SK-N-SH treated with all-trans-retinoic acid at 6 μM for 48 hours (cell line): ENCODE measurements at regions not wholly inside any gene's neighbourhood (a gene's known extent, or its start where the extent isn't known, plus 50 kb on each side); places are given as distances from the start of the nearest gene placed in this dataset.

ENCODE experiments used
- ATAC-seq: fragments of 200-7000 bp; cut with Tn5 transposase; 3 replicates; pipeline ENCODE4 v1.9.1; 2020; ENCODE audit warnings: mild to moderate bottlenecking, moderate library complexity
- ARNTL ChIP-seq: fragments of 450-650 bp; formaldehyde crosslinking; IDR thresholded peaks from 2 replicates; pipeline ENCODE4 v1.5.0; 2020; ENCODE audit warnings: low read depth, mild to moderate bottlenecking, moderate library complexity, borderline replicate concordance
- BACH2 ChIP-seq: fragments of 250-450 bp; sonication (Bioruptor Pico); IDR thresholded peaks from 2 replicates; pipeline ENCODE4 v1.9.0; 2021; ENCODE audit warnings: mild to moderate bottlenecking, borderline replicate concordance
- CREB5 ChIP-seq: fragments of 250-450 bp; sonication (Bioruptor Pico); IDR thresholded peaks from 2 replicates; pipeline ENCODE4 v1.5.1; 2020; ENCODE audit warnings: low read depth, mild to moderate bottlenecking, moderate library complexity
- CSDC2 ChIP-seq: fragments of 250-450 bp; sonication (Bioruptor Pico); IDR thresholded peaks from 2 replicates; pipeline ENCODE4 v1.5.0; 2020; ENCODE audit warnings: mild to moderate bottlenecking, moderate library complexity
- CSRNP3 ChIP-seq: fragments of 250-450 bp; sonication (Bioruptor Pico); IDR thresholded peaks from 2 replicates; pipeline ENCODE4 v1.5.1; 2021; ENCODE audit warnings: mild to moderate bottlenecking, moderate library complexity
- ESRRG ChIP-seq: fragments of 250-450 bp; sonication (Bioruptor Pico); IDR thresholded peaks from 2 replicates; pipeline ENCODE4 v1.6.1; 2021; ENCODE audit warnings: mild to moderate bottlenecking
- GLIS3 ChIP-seq: fragments of 250-450 bp; sonication (Bioruptor Pico); IDR thresholded peaks from 2 replicates; pipeline ENCODE4 v1.5.0; 2020; ENCODE audit warnings: mild to moderate bottlenecking, moderate library complexity
- ISL1 ChIP-seq: fragments of 250-450 bp; sonication (Bioruptor Pico); IDR thresholded peaks from 2 replicates; pipeline ENCODE4 v2.1.2; 2022; ENCODE audit warnings: mild to moderate bottlenecking, moderate library complexity
- OSR1 ChIP-seq: fragments of 250-450 bp; sonication (Bioruptor Pico); IDR thresholded peaks from 2 replicates; pipeline ENCODE4 v1.8.0; 2022; ENCODE audit warnings: moderate library complexity, mild to moderate bottlenecking, inconsistent platforms
- PATZ1 ChIP-seq: fragments of 250-450 bp; sonication (Bioruptor Pico); IDR thresholded peaks from 2 replicates; pipeline ENCODE4 v1.8.0; 2020; ENCODE audit warnings: mild to moderate bottlenecking, moderate library complexity, borderline replicate concordance
- POU6F1 ChIP-seq: fragments of 250-450 bp; sonication (Bioruptor Pico); IDR thresholded peaks from 2 replicates; pipeline ENCODE4 v1.8.0; 2021; ENCODE audit warnings: low read depth, mild to moderate bottlenecking, moderate library complexity, borderline replicate concordance
- PPARA ChIP-seq: fragments of 250-450 bp; sonication (Bioruptor Pico); IDR thresholded peaks from 2 replicates; pipeline ENCODE4 v1.5.0; 2020; ENCODE audit warnings: mild to moderate bottlenecking, borderline replicate concordance
- RARB ChIP-seq: fragments of 250-450 bp; sonication (Bioruptor Pico); IDR thresholded peaks from 2 replicates; pipeline ENCODE4 v1.8.0; 2021; ENCODE audit warnings: mild to moderate bottlenecking, moderate library complexity
- SNAI2 ChIP-seq: fragments of 250-450 bp; sonication (Bioruptor Pico); IDR thresholded peaks from 2 replicates; pipeline ENCODE4 v1.5.0; 2020; ENCODE audit warnings: mild to moderate bottlenecking, moderate library complexity
- TCF4 ChIP-seq: fragments of 250-450 bp; sonication (Bioruptor Pico); IDR thresholded peaks from 2 replicates; pipeline ENCODE4 v1.8.0; 2021; ENCODE audit warnings: mild to moderate bottlenecking, moderate library complexity, borderline replicate concordance
- TOX ChIP-seq: fragments of 250-450 bp; sonication (Bioruptor Pico); IDR thresholded peaks from 2 replicates; pipeline ENCODE4 v1.8.0; 2021; ENCODE audit warnings: mild to moderate bottlenecking, moderate library complexity, borderline replicate concordance
- TSHZ2 ChIP-seq: fragments of 250-450 bp; sonication (Bioruptor Pico); IDR thresholded peaks from 2 replicates; pipeline ENCODE4 v1.5.0; 2020; ENCODE audit warnings: mild to moderate bottlenecking, moderate library complexity
- ZC3H10 ChIP-seq: fragments of 250-450 bp; sonication (Bioruptor Pico); IDR thresholded peaks from 2 replicates; pipeline ENCODE4 v1.5.1; 2021; ENCODE audit warnings: mild to moderate bottlenecking, moderate library complexity
- ZFP3 ChIP-seq: fragments of 250-450 bp; sonication (Bioruptor Pico); IDR thresholded peaks from 2 replicates; pipeline ENCODE4 v1.5.0; 2020; ENCODE audit warnings: mild to moderate bottlenecking, moderate library complexity
- ZNF565 ChIP-seq: fragments of 450-650 bp; formaldehyde crosslinking; conservative IDR thresholded peaks from 2 replicates; pipeline ENCODE4 v1.5.0; 2020; ENCODE audit warnings: low read depth, mild to moderate bottlenecking, moderate library complexity
- ZNF70 ChIP-seq: fragments of 450-650 bp; formaldehyde crosslinking; IDR thresholded peaks from 2 replicates; pipeline ENCODE4 v1.5.0; 2020; ENCODE audit warnings: mild to moderate bottlenecking, moderate library complexity
- ZNF8 ChIP-seq: fragments of 450-650 bp; formaldehyde crosslinking; IDR thresholded peaks from 2 replicates; pipeline ENCODE4 v1.5.0; 2020; ENCODE audit warnings: mild to moderate bottlenecking, moderate library complexity

GRCh38 chr5:85967681-85968080 lies 650.1 kb upstream of the COX7C start:
- TF ChIP-seq SNAI2 = no peak
- TF ChIP-seq, all 23 proteins: peak for 0
- no peak for ATAC-seq

GRCh38 chr5:85972539-85972938 lies 645.2 kb upstream of the COX7C start:
- TF ChIP-seq OSR1 (no peak), TSHZ2 (no peak), RARB (CRISPR knock-in tag) (no peak), ZNF8 (CRISPR knock-in tag) (no peak), CREB5 (no peak), TCF4 (CRISPR knock-in tag) (no peak), TOX (CRISPR knock-in tag) (no peak), ZFP3 (CRISPR knock-in tag) (no peak), CSRNP3 (CRISPR knock-in tag) (no peak), CSDC2 (CRISPR knock-in tag) (no peak), ZC3H10 (CRISPR knock-in tag) (no peak), PPARA (CRISPR knock-in tag) (no peak), ZNF565 (CRISPR knock-in tag) (no peak), ZNF70 (CRISPR knock-in tag) (no peak), ISL1 (CRISPR knock-in tag) (no peak), SNAI2 (no peak), ESRRG (CRISPR knock-in tag) (no peak), PATZ1 (CRISPR knock-in tag) (no peak), ARNTL (CRISPR knock-in tag) (no peak), POU6F1 (CRISPR knock-in tag) (no peak)
- ATAC-seq = no peak

- TF ChIP-seq ZNF70 (CRISPR knock-in tag) (no peak), OSR1 (no peak), ZFP3 (CRISPR knock-in tag) (no peak), ZC3H10 (CRISPR knock-in tag) (no peak)
- ATAC-seq = no peak
Observed at GRCh38 chr5:85985167-85985566, 632.6 kb upstream of the COX7C start.

- no peak for ATAC-seq
- TF ChIP-seq BACH2 (CRISPR knock-in tag) (no peak), CSRNP3 (CRISPR knock-in tag) (no peak), TCF4 (CRISPR knock-in tag) (no peak), ZC3H10 (CRISPR knock-in tag) (no peak), ARNTL (CRISPR knock-in tag) (no peak), ZNF565 (CRISPR knock-in tag) (no peak), SNAI2 (no peak), CREB5 (no peak), GLIS3 (CRISPR knock-in tag) (no peak), ZNF70 (CRISPR knock-in tag) (no peak), ISL1 (CRISPR knock-in tag) (no peak), OSR1 (no peak)
Observed at GRCh38 chr5:85990998-85991397, 626.7 kb upstream of the COX7C start.
